HT-29 (cell line): ENCODE measurements at regions not wholly inside any gene's neighbourhood (a gene's known extent, or its start where the extent isn't known, plus 50 kb on each side); places are given as distances from the start of the nearest gene placed in this dataset.
A peak's percentile ranks its signal among the peaks of the same experiment; 100 is the strongest.
"Not testable (repeated sequence)": the region's sequence is repeated elsewhere in the genome, so short reads cannot be mapped to it uniquely, and the experiment has no call there.

Experiments
- DNase-seq: peaks from one replicate; pipeline ENCODE4 v3.0.0-alpha.2; 2015; ENCODE audit warnings: low spot score

- no peak for DNase-seq
These were observed 377.8 kb upstream of the PROK2 start for GRCh38 chr3:72162649-72163184.

DNA sequence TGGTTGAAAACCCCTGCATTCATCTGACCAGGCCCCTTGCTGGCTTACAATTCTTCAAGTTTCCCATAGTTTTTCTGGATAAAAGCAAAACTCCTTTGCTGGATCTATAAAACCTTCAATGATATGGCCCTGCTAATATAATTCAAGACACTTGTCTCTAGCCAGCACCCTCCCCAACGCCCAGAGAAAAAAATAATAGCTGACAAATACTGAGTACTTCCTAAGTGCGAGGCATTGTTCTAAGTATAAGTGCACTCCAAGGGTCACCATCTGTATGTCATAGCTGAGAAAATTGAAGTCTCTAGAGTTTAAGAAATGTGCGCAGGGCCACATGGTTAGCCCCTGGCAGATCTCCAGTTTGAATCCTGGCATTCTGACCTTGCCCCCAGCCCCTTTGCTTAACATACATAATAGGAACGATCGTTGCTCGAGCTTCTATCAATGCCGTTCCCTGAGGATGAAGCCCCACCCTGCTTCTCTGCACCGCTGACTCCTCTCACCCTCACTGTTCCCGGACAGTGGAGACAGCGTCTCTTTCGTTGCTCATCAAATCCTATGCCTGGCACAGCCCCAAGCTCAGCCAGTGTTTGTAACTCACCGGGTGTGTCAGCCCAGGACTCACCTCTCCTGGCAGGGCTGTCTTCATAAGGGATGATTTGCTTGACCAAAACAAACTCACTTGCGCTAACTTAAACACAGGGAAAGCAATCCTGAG is 377.1 kb upstream of the PROK2 start:
- no peak for DNase-seq

DNA sequence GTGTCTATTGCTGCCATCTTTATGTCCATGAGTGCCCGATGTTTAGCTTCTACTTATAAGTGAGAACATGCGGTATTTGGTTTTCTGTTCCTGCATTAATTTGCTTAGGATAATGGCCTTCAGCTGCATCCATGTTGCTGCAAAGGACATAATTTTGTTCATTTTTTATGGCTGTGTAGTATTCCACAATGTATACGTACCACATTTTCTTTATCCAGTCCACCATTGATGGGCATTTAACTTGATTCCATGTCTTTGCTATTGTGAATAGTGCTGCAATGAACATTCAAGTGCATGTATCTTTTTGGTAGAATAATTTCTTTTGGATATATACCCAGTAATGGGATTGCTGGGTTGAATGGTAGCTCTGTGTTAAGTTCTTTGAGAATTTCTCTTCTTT is 376.3 kb upstream of the PROK2 start:
- DNase-seq, result not testable (repeated sequence)

DNA sequence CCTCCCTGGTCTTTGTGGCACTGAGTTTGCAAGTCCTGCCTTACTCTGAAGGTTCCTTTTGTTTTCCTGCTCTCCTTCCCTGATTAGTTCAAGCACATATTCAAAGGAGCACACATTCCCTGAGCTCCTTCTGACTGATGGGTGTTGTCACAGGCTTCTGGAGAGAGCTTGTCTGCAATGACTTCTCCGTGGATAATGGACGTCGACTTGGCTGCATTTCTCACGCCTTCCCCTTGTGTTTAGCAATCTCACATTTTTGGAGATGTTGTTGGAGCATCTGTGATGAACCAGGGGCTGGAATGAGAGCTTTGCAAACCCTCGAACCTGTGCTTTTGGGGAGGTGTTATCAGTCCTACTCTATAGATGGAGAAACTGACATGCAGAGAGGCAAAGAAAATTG is 375.4 kb upstream of the PROK2 start:
- no peak for DNase-seq

DNA sequence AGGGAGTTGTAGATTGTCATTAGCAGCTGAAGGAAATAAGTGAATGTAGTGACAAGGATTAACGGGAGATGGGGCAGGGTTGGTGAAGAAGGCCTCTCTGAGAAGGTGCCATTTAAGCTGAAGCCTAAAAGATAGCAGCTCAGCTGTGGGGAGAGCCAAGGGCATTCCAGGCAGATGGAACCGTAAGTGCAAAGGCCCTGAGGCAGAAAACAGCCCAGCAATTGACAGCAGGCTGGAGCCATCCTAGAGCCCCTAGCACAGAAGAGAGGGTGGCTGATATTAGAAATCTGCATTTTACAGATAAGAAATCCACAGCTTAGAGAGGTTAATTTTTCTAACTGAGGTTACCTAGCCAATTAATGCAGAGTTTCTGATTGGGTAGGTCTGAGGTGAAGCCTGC is 374.5 kb upstream of the PROK2 start:
- DNase-seq, result no peak

DNA sequence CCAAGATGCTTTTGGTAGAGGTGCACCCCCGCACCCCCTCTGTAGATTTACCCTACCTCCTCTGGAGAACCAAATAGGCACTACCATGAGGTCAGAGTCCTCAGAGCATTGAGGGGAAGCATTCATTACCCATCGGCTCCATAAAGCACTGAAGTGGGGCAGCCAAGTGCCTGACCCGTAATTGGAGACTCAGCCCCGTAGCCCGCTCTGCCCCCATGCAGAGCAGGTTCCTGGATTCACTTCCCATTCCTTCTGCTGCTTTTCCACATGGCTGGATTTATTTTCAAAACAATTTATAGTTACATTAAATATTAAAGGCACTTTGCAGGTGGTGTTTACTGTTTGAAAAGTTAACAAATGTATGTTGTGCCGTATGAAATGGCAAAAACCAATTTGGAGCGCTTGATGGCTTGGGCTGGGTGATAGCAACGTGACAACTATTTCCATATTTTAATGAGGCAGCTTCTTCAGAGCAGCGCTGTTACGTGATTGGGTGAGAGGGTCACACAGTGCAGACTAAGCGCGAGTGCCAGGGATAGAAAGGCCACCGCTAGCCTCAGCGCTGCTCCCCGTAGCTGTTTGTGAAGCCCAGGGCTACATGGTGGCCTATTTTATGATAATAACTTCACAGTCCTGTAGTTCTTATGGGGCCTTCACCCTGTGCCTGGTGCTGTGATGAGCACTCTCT is 373.8 kb upstream of the PROK2 start:
- no peak for DNase-seq

DNA sequence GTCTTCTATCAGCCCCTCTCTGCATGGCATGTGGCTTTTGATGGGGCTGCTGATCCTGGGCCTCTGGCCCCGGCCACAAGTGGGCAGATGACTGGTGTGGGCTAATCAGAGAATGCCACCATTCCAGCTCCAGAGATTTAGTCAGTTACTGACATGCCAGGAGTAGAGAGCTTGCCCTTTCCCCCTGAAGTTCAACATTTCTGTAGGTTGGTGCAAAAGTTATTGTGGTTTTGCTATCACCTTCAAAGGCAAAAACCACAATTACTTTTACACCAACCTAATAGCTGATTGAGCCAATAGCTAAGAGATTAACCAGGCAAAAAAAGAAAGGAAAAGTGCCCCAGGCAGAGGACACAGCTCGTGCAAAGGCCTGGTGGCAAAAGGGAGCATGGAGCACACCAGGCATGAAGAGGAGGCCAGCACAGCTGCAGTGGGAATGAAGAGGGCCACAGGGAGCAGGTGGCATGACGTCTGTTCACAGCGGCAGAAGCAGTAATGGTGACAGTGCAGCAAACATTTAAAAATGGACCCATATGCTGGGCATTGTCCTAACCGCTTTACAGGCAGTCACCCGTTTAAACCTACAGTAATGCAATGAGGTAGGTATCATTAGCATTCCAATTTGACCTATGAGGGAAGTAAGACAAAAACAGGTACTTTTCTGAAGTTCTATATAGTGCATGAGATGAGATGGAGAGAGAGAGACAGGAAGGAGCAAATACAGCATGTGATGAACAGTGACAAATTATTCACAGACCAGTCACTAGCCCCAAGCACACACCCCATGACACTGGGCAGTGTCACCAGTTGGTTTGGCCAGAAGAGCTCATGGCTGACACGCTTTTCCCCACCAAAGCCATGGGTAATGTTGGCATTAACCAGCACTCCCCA is 373.0 kb upstream of the PROK2 start:
- no peak for DNase-seq

DNA sequence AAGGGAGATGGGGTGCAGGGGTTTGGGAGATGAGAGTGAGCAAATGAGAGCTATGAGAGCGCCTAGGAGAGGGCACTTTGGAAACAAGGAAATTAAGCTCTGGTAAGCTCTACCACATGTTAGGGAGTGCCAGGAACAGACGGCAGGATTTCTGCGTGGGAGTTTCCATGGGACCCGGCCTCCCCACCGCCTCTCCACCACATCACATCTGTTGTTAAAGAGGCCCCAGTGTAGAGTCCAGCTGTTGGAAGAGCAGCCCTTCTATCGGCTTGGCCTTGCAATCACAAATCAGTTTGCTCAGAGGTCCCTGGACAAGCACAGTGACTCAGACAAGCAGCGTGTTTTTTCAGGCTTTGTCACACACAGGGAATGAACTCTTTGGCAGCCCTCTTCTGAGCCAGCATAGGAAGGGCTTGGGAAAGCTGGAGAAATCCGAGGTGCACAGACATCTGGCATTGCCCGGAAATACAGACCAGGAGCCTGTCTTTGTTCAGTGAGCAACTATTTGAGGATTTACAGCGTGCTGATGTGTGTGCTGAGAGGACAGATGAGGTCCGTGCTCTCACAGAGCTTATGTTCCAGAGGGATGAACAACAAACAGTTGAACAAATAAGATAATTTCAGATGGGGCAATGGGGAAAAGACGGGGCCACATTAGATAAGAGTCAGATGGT is 370.6 kb upstream of the PROK2 start:
- no peak for DNase-seq

- DNase-seq, result no peak
These were observed 369.7 kb upstream of the PROK2 start for GRCh38 chr3:72154391-72155335.

GRCh38 chr3:72153477-72154314 is 368.7 kb upstream of the PROK2 start:
- DNase-seq, result no peak

GRCh38 chr3:72152551-72153476 is 367.9 kb upstream of the PROK2 start:
- DNase-seq, result peak; percentile 33

- DNase-seq, result no peak
These were observed 366.7 kb upstream of the PROK2 start for GRCh38 chr3:72151465-72152238.

DNA sequence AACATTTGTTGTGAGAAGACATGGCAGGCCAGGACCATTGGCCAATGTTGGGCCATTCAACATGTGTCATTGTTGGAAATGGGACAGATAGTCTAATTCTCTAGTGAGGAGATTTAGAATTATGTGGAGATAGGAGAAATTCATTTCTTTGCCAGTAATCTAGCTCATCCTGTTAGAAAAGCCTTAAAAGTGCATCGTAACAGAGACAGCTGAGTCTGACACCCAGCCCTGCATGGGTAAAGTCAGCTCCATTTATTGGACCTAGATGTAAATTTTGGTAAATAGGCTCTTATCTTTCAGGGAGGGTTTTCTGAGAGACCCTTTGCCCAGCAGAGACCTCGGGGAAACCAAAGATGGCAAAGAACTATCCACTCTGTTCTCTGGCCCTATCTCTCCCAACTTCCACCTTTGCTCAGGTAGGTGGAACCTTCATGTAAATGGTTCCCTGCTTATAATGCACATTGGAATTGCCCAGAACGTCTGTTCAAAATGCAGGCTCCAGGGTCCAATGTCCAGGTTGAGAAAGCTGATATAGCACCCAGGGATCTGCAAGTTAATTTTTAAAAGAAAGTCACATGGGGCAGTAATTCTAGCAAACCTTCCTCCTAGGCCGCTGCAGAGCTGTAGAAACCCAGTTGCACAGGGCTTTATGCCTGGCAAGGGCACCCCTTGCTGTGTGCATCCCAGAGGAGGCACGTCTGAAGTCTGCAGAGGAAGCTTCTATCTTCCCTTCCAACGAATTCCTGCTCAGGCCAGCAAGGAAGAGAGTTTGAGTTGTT is 365.9 kb upstream of the PROK2 start:
- DNase-seq, result peak; percentile 25

GRCh38 chr3:72149645-72150300 is 364.8 kb upstream of the PROK2 start:
- no peak for DNase-seq

DNA sequence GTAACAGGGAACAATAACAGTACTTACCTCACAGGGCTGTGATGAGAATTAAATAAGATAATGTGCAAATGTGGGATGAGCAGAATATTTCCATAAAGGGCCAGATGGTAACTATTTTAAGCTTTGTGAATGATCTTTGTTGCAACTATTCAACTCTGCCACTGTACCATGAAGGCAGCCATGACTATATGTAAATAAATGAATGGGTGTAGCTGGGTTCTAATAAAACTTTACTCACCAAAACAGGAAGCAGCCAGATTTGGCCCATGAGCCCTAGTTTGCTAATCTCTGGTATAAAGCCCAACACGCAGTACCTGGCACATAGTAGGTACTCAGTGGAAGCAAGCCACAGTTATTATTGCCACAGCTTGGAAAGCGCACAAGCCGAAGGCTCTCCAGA is 362.7 kb upstream of the PROK2 start:
- DNase-seq, result no peak
